Prostate gland (tissue), 2 donors: ENCODE measurements at regions not wholly inside any gene's neighbourhood (a gene's known extent, or its start where the extent isn't known, plus 50 kb on each side); places are given as distances from the start of the nearest gene placed in this dataset.

ENCODE experiments used
- POLR2A ChIP-seq: fragments of 450-650 bp; IDR thresholded peaks from one replicate; pipeline ENCODE4 v1.6.1; 2016; ENCODE audit warnings: antibody characterized with exemption, mild to moderate bottlenecking
- TF ChIP-seq, protein P1 (sequence below), 4 experiments: fragments of 200-600 bp in 2 of 4; fragments of 450-650 bp in 2 of 4; sonication (generic) in 2 of 4; IDR thresholded peaks; 1 replicate in 3 of 4; 2 replicates in 1 of 4; pipeline ENCODE4 v1.5.1; 2016 to 2019; ENCODE audit warnings: antibody characterized with exemption in 4 of 4, mild to moderate bottlenecking in 2 of 4, moderate library complexity in 2 of 4

DNA sequence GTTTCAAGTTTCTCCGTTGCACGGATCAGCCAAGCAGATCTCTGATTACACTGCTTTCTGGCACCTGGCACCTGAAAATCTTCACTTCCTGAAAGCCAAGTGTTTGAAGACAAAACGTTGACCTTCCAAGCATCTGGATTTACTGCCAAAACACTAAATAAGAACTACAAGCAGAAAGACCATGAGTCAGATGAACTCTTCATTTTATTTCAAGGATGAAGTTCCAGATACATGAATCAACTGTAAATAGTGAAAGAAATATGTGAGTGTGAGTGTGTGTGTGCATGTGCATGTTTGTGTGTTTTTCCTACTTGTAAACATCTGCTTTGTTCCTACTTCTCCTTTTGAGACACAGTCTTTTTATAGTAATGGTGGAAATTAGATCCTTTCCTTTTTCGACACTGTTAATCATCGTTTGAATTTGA lies 60.0 kb upstream of the DTNA start:
- TF ChIP-seq, protein P1, sequence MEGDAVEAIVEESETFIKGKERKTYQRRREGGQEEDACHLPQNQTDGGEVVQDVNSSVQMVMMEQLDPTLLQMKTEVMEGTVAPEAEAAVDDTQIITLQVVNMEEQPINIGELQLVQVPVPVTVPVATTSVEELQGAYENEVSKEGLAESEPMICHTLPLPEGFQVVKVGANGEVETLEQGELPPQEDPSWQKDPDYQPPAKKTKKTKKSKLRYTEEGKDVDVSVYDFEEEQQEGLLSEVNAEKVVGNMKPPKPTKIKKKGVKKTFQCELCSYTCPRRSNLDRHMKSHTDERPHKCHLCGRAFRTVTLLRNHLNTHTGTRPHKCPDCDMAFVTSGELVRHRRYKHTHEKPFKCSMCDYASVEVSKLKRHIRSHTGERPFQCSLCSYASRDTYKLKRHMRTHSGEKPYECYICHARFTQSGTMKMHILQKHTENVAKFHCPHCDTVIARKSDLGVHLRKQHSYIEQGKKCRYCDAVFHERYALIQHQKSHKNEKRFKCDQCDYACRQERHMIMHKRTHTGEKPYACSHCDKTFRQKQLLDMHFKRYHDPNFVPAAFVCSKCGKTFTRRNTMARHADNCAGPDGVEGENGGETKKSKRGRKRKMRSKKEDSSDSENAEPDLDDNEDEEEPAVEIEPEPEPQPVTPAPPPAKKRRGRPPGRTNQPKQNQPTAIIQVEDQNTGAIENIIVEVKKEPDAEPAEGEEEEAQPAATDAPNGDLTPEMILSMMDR (IDR thresholded peaks at IDR 0.05): no peak
- no peak for TF ChIP-seq POLR2A
